GM12892 (cell line): ENCODE measurements at regions not wholly inside any gene's neighbourhood (a gene's known extent, or its start where the extent isn't known, plus 50 kb on each side); places are given as distances from the start of the nearest gene placed in this dataset.

Experiments
- DNase-seq: peaks from one replicate; pipeline ENCODE4 v3.0.0; 2011; ENCODE audit not compliant: insufficient read length
- FAIRE-seq: peaks from 2 replicates; lab custom pipeline; 2011; peaks lifted over from hg19 to GRCh38; lab: Jason Lieb, UNC
- POLR2A ChIP-seq: IDR thresholded peaks from 2 replicates; pipeline ENCODE4 v1.6.1; 2011; ENCODE audit warnings: low read depth, low read length, control low read depth
- POLR2AphosphoS5 ChIP-seq: IDR thresholded peaks from 2 replicates; pipeline ENCODE4 v1.6.1; 2011; ENCODE audit warnings: low read depth, low read length, control low read depth
- TAF1 ChIP-seq: IDR thresholded peaks from 2 replicates; pipeline ENCODE4 v1.6.1; 2011; ENCODE audit warnings: low read depth, mild to moderate bottlenecking, control low read depth, low read length, borderline replicate concordance

DNA sequence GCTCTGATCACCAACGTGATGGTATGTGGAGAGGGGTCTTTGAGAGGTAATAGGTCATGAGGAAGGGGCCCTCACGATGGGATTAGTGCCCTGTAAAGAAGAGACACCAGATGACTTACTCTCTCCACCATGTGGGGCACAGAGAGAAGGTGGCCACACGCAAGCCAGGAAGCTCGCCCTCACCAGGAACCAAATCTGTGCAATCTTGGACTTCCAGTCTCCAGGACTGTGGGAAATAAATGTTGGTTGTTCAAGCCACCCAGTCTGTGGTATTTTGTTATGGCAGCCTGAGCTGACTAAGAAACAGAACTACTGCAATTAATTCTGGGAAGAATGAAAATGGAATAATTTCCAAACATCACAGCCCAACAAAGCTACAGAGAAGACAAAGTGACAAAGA, 117.5 kb downstream of the SNX19 start:
- no peak for FAIRE-seq
- DNase-seq: no peak
- TF ChIP-seq TAF1 (no peak), POLR2A (no peak), POLR2AphosphoS5 (no peak)

DNA sequence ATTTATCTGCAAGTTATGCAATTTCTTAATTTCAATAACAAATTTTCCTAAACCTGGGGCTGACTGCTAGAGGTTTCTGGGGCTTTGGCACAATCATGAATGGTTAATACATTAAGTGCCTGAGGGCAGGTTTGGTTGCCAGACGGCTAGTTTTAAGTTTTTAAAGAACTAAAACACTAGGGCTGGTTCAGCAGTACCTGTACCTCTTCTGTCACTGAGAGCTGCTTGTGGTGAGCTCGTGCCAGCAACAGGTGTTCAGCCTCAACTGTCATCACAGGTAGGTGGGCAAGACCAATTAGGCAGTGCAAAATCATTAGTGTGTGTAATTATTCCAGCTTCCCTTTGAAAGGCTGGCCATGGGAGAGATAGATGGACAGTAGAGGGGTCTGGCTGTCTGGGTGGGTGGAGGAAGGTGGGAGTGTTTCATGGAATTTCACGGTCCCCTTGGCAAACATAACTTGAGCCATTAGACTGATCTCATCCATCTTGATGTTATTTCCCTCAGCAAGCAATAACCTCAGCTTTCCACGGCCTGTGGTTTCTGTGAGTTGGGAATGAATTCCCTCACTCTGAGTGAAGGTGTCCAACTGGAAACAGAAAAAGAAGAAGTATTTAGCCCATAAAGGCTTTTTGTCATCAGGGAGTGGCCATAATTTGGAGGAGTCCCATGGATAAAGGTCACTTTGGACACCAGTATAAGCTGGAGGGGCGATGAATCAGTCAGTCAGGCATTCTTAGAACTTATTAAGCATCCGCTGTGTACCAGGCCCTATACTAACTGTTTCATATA, 114.8 kb downstream of the SNX19 start:
- no peak for FAIRE-seq
- TF ChIP-seq POLR2AphosphoS5: no peak
- no peak for TF ChIP-seq POLR2A
- TF ChIP-seq TAF1: no peak
- DNase-seq: no peak

DNA sequence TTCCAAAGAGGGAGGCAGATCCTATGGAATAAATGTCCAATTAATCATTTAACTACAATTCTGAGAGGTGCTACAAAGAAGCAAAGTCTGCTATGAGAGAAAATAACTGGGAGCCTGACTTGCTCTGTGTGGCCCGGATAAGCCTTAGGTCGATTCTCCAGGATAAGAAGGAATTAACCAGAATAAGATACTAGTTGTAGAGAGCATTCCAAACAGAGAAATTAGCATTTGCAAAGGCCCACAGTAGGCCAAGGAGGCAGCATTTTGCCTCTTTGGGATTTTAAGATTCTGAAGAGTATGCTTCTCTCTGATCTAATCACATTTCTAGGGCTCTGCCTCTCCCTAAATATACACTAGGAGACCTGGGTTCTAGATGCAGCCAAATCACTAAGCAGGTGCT, 113.7 kb downstream of the SNX19 start:
- DNase-seq (no peak), FAIRE-seq (no peak)

DNA sequence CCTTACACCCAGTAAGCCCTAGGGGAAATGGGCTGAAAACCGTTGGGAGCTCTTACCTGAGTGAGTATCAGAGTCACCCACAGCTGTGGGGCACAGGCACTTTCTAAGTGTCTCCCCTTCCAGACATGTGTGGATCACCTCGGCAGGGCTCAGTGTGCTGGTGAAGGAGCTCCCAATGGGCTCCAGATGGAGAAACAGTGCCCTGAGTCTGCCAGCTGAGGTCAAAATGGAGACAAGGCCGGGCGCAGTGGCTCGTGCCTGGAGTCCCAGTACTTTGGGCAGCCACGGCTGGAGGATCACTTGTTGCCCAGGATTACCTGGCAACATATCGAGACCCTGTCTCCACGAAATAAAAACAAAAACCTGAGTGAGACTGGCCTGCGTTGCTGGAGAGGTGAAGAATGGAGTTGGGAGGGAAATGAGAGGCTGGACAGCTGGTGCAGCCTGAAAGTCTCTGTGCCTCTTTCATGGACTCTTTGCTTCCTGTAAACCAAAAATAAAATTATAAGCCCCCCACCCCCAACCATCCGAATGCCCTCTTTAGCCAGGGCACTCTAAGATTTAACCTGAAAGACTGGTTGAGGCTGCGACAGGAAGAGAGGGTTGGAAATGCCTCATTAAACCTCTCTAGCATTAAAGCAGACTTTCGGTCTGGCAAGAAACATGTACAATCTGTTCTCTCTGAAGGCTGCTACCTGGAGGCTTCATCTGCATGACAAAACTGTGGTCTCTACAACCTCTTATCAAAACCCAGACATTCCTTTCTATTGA, 111.8 kb downstream of the SNX19 start:
- DNase-seq (no peak), FAIRE-seq (no peak)
- TF ChIP-seq POLR2AphosphoS5 (no peak), TAF1 (no peak), POLR2A (no peak)

More for the DNA sequence above, 113.7 kb downstream of the SNX19 start:
- TF ChIP-seq POLR2AphosphoS5 (no peak), POLR2A (no peak), TAF1 (no peak)

DNA sequence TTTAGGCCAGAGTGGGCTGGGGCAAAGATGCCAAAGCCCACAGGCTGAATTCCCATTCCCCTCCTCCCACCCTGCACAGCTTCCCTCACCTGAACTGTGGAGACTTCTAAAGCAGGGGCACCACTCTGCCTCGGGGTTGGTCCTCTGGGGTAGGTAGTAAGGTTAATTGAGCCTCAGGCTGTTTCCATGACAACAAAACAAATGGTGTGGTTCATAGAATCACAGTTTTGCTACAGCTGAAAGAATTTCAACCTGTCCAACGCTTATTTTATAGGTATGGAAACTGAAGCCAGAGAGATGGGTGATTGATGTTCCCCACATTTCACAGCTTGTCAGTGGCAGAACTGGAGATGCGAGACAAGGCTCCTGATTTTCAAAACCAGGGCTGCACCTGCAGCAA, 109.5 kb downstream of the SNX19 start:
- TF ChIP-seq TAF1 (no peak), POLR2A (no peak), POLR2AphosphoS5 (no peak)
- FAIRE-seq: no peak
- DNase-seq: no peak

DNA sequence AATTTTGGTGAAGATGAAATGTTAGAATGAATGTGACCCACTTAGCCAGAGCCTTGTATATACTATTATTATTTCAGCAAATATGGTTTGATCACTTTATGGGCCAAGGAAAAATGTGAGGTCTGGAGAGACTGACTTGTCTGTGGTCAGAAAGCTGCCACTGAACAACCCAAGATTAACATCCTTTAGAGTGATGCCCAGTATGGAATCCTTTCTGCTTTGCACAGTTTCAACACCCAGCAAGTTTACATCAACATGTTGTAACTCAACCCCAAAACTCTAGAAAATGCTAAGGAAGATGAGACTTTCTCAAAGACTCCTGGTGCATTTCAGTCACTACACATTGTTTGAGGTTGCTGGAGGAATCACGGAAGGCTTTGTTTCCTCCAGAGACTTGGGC, 107.7 kb downstream of the SNX19 start:
- DNase-seq: no peak
- no peak for FAIRE-seq
- TF ChIP-seq TAF1 (no peak), POLR2A (no peak), POLR2AphosphoS5 (no peak)

DNA sequence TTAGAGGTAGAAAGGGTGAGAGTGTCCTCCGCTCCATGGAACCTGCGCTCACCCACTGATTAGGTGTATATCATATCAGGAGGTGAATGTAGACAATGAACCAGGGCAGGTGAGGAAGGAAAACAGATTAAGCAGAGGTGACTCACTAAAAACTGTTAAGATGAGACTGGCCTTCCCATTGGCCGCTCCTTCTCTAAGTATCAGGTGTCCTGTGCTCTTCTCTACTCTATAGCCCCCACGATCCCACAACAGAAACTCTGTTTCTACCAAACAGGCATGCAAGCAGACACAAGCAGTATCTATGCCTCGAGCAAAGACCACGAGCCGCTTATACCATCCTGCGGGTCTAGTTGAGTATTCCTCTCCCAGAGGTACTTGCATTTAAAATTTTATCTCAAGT, 103.1 kb downstream of the SNX19 start:
- no peak for TF ChIP-seq TAF1
- no peak for TF ChIP-seq POLR2AphosphoS5
- TF ChIP-seq POLR2A: no peak
- DNase-seq (no peak), FAIRE-seq (no peak)

DNA sequence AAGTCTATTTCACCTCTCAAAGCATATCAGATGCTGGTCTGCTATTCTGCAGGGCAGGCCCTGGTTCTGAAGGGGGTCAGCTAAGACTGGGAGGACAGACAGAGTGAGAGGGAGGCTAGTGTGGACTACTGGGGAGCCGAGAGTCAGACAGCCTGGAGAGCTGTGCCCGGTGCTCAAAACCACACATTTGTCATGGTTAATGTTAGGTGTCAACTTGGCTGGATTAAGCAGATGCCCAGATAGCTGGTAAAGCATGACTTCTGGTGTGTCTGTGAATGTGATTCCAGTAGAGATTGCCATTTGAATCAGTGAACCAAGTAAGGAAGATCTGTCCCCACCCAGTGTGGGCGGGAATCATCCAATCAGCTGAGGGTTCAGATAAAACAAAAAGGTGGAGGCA, 102.6 kb downstream of the SNX19 start:
- FAIRE-seq (no peak), DNase-seq (no peak)

DNA sequence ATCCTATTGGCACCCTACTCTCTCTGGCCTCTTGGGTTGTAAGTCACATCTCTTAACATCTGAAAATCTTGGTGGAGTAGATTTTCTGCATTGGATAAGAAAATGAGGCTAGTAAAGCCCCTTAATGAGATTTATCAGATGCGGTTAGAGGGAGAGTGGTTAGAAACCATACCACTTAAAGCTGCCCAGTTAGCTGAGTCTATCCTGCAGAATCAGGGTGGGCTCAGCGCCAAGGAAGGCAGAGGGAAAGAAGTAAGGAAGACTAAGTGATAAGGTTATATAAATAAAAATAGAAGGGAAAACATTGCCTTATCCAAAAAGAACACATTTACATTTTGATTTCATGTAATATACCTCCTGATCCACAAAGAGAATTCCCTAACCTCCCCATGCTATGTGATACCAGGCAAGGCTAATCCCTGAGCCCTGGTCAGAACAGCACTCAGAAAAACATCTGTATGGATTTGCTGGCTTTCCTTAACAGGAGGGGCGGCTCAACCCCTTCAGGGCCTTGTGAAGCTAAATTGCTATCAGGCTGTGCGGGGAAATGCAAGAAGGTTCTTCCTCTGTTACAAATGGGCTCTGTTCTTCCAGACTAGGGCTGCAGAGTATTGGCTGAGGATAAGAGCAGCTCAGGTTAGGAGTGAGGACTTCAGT, 101.7 kb downstream of the SNX19 start:
- no peak for DNase-seq
- FAIRE-seq: no peak
- no peak for TF ChIP-seq POLR2A
- TF ChIP-seq POLR2AphosphoS5: no peak
- no peak for TF ChIP-seq TAF1

More for the DNA sequence above, 102.6 kb downstream of the SNX19 start:
- TF ChIP-seq POLR2AphosphoS5 (no peak), TAF1 (no peak), POLR2A (no peak)

DNA sequence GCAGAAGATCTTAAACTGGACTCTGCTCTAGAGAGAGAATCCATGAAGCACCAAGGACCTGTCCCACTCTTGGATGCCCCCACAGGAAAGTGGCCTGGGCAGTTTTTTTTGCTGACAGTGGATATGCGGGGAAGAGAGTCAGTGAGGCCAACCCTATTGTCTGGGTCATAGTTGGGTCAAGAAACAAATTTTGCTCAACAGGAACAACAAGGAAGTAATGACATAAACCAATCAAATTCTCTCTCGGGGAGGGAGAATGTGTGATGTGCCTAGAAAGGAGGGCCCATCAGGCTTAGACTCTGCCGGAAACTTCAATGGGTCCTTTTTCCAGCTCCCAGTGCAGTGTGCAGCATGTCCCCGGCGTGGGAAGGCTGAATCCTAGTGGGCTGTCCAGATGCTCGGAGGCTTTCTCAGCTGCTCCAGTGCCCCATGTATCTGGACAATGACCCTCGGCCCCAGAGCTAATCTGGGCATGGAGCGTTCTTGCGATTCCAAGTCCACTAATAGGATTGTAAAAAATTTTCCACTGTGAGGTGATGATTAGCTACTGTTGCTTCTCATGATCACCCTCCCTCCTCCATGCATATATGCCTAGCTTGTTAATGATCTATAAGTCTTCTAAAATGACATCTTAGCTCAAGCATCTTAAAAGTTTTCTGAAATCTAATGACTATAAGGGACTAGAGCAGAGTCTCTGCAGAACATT, 101.0 kb downstream of the SNX19 start:
- DNase-seq (no peak), FAIRE-seq (no peak)
- TF ChIP-seq POLR2A: no peak

DNA sequence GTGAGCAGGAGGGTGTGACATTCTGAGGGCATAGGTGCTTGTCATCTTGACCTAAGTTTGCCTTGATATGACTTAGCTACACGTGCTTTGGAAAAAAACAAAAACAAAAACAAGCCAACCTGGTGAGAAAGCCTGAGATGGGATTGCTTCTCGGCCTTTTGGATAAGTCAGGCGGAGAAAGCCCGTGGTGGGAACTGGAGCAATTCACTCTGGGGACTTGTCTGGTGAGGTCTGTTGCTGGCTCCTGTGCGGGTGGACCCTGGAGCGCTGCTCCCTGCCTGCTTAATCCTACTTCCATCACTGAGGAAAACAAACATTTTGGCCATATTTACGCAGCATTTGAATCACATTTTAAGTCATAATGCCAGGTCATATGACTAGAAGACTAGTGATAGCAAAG, 100.3 kb downstream of the SNX19 start:
- TF ChIP-seq TAF1: no peak
- no peak for TF ChIP-seq POLR2AphosphoS5
- no peak for TF ChIP-seq POLR2A
- no peak for FAIRE-seq
- no peak for DNase-seq
